ENCODE measurements at regions not wholly inside any gene's neighbourhood (a gene's known extent, or its start where the extent isn't known, plus 50 kb on each side); places are given as distances from the start of the nearest gene placed in this dataset.

DNA sequence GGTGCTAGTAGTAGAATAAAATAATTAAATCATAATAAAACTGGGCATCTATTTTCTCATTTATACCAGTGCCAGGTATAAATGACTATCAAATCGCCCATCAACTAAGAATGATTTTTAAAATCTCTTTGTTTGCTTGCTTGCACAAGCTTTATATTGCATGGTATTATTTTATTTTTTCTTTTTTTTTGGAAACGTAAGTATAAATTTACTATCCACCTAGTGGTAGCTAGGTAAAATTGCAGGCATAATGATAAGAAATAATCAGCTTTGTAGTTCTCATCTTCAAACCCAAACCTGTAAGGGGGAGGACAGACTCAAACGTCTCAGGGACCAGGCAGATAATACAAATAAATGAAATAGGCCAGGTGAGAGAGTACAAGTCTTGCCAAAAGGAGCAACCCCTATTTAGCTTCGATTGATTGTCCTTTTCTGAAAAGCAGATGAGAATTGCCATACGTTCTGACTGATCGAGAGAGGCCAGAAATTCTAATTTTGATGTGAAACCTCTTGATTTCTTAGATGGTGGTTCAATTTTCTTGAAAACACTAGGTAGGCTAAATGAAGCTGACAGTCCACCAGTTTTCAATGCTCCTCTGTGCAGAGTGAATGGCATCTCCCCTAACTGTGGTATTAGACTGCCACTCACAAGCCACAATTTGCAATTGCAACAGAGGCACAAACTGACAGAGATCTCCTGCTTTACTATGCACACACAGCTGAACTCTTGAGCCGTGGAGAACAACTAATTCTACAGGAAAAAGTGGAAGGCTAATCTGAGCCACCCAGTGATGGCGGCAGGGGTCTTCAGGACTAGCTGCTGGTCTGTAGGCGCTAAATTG is 189.3 kb downstream of the DACT1 start:
- no peaks in the 10 kb centered on the region for H3K27me3 ChIP-seq (ENCODE audit: control insufficient read depth, insufficient read depth, low read length)
- H3K9me3 ChIP-seq (ENCODE audit: control insufficient read depth, insufficient read depth, low read depth, low read length) = peaks cover 9% of the 10 kb centered on the region
- H3K4me1 ChIP-seq (ENCODE audit: control insufficient read depth, insufficient read depth, low read length) = no peaks in the 10 kb centered on the region
- H3K9ac ChIP-seq (ENCODE audit: low read length) = no peak overlapping the region
- no peak overlapping the region for H3K4me3 ChIP-seq (ENCODE audit: low read depth, low read length)
- no peak overlapping the region for H3K27ac ChIP-seq (ENCODE audit: low read depth, low read length)
- H3K36me3 ChIP-seq (ENCODE audit: control insufficient read depth, insufficient read depth, low read length) = no peaks in the 10 kb centered on the region

DNA sequence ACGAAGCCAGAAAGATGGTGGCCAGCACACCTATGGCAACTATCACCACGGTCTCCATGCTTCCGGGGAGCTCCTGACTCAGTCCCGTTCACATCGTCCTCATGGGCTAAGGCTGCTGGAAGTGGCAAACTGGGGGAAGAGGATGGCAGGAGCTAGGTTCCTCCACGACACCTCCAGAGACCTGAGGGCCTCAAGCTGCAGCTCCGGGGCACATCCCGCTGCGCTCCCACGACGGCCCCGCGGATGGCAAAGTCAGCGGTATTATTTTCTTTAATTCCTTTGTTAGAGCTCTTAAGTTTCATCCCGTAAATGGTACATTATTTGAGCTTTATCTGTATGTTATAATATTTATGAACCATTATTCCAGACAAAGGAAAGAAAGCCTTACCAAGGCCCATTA is 190.5 kb downstream of the DACT1 start:
- Histone ChIP-seq H3K4me3 (ENCODE audit: low read depth, low read length) (no peak overlapping the region), H3K27ac (ENCODE audit: low read depth, low read length) (no peak overlapping the region)

DNA sequence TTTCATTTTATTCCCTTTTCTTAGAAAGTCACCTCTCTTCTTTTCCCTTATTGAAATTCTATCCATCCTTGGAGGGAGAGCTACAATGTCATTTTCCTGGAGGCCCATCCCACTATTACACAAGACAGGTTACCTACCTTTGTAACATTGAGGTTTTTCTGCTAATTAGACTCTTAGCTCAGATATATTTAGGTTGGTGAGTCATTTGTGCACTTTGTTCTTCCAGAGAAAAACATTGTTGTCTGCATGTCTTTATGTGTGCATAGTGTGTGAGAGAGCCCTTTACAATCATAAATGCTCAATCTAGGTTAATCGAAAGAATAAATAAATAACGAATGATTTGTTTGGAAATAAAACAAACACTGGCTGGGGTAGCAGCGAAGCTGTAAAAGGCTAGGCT is 191.8 kb downstream of the DACT1 start:
- H3K36me3 ChIP-seq (ENCODE audit: control insufficient read depth, insufficient read depth, low read length) = no peaks in the 10 kb centered on the region
- no peak overlapping the region for H3K9ac ChIP-seq (ENCODE audit: low read length)
- no peaks in the 10 kb centered on the region for H3K4me1 ChIP-seq (ENCODE audit: control insufficient read depth, insufficient read depth, low read length)
- no peak overlapping the region for H3K4me3 ChIP-seq (ENCODE audit: low read depth, low read length)
- peaks cover 17% of the 10 kb centered on the region for H3K9me3 ChIP-seq (ENCODE audit: control insufficient read depth, insufficient read depth, low read depth, low read length)
- H3K27ac ChIP-seq (ENCODE audit: low read depth, low read length) = no peak overlapping the region
- H3K27me3 ChIP-seq (ENCODE audit: control insufficient read depth, insufficient read depth, low read length) = no peaks in the 10 kb centered on the region

More for the DNA sequence above, 190.5 kb downstream of the DACT1 start:
- Histone ChIP-seq H3K9me3 (ENCODE audit: control insufficient read depth, insufficient read depth, low read depth, low read length) (peaks cover 10% of the 10 kb centered on the region), H3K9ac (ENCODE audit: low read length) (no peak overlapping the region), H3K36me3 (ENCODE audit: control insufficient read depth, insufficient read depth, low read length) (no peaks in the 10 kb centered on the region), H3K4me1 (ENCODE audit: control insufficient read depth, insufficient read depth, low read length) (no peaks in the 10 kb centered on the region), H3K27me3 (ENCODE audit: control insufficient read depth, insufficient read depth, low read length) (no peaks in the 10 kb centered on the region)

DNA sequence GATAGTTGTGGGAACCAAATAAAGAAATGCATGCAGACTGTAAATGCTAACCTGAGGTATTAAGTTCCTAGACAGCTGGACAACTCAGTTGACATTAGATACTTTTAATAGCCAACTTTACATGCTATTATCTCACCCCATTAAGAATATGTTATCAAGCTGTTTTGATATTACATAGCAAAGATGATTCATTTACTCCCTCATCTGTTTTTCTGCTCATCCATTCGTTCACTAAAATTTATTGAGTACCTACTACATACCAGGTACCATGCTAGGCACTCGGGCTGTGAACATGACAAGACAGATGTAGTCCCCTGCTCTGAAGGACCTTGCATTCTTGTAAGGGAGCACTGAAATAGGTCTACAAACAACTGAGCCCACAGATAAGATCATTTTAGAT is 192.4 kb downstream of the DACT1 start:
- Histone ChIP-seq H3K27ac (ENCODE audit: low read depth, low read length) (no peak overlapping the region), H3K9ac (ENCODE audit: low read length) (no peak overlapping the region), H3K27me3 (ENCODE audit: control insufficient read depth, insufficient read depth, low read length) (no peaks in the 10 kb centered on the region), H3K9me3 (ENCODE audit: control insufficient read depth, insufficient read depth, low read depth, low read length) (peaks cover 17% of the 10 kb centered on the region), H3K36me3 (ENCODE audit: control insufficient read depth, insufficient read depth, low read length) (no peaks in the 10 kb centered on the region), H3K4me3 (ENCODE audit: low read depth, low read length) (no peak overlapping the region), H3K4me1 (ENCODE audit: control insufficient read depth, insufficient read depth, low read length) (no peaks in the 10 kb centered on the region)

DNA sequence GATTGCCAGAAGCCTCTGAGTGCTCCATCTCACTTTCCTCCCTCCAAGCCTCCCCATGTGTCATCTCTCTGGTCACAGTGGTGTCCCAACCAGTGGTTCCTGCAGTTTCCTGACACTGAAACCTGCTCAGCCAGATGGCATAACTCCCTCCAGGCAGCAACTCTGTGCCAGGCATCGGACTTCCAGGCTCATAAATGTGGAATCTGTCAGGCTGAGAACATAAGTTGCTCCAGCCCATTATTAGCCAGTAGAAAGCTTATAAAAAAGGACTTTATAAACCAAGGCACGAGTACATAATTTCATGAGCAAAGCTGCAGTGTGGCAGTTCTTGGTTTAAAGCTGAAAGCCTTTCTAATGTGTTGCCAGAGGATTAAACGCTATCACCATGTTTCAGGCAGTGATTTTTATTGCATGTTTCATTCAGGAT is 194.3 kb downstream of the DACT1 start:
- Histone ChIP-seq H3K4me3 (ENCODE audit: low read depth, low read length) (no peak overlapping the region), H3K27ac (ENCODE audit: low read depth, low read length) (no peak overlapping the region), H3K27me3 (ENCODE audit: control insufficient read depth, insufficient read depth, low read length) (no peaks in the 10 kb centered on the region), H3K36me3 (ENCODE audit: control insufficient read depth, insufficient read depth, low read length) (no peaks in the 10 kb centered on the region), H3K9ac (ENCODE audit: low read length) (no peak overlapping the region), H3K9me3 (ENCODE audit: control insufficient read depth, insufficient read depth, low read depth, low read length) (peaks cover 13% of the 10 kb centered on the region), H3K4me1 (ENCODE audit: control insufficient read depth, insufficient read depth, low read length) (no peaks in the 10 kb centered on the region)

DNA sequence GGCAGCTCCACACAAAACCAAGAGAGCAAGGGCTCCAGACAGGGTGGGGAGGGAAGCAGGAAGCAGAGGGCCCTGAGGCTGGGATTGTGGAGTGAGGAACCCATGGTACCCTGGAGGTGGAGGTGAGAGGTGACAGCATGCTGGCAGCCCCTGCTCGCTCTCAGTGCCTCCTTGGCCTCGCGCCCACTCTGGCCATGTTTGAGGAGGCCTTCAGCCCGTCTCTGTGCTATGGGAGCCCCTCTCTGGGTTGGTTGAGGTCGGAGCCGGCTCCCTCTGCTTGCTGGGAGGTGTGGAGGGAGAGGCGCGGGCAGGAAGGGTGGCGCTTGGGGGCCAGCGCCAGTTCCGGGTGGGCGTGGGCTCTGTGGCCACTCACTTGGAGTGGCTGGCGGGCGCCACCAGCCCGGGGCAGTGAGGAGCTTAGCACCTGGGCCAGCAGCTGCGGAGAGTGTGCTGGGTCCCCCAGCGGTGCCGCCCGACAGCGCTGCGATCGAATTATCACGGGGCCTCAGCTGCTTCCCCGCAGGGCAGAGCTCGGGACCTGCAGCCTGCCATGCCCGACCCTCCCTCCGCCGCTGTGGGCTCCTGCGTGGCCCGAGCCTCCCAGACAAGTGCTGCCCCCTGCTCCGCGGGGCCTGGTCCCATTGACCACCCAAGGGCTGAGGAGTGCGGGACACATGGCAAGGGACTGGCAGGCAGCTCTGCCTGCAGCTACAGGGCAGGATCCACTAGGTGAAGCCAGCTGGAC is 196.0 kb downstream of the DACT1 start:
- no peak overlapping the region for H3K27ac ChIP-seq (ENCODE audit: low read depth, low read length)
- H3K9me3 ChIP-seq (ENCODE audit: control insufficient read depth, insufficient read depth, low read depth, low read length) = peaks cover 9% of the 10 kb centered on the region
- no peaks in the 10 kb centered on the region for H3K4me1 ChIP-seq (ENCODE audit: control insufficient read depth, insufficient read depth, low read length)
- no peak overlapping the region for H3K4me3 ChIP-seq (ENCODE audit: low read depth, low read length)
- no peaks in the 10 kb centered on the region for H3K27me3 ChIP-seq (ENCODE audit: control insufficient read depth, insufficient read depth, low read length)
- no peaks in the 10 kb centered on the region for H3K36me3 ChIP-seq (ENCODE audit: control insufficient read depth, insufficient read depth, low read length)
- no peak overlapping the region for H3K9ac ChIP-seq (ENCODE audit: low read length)

DNA sequence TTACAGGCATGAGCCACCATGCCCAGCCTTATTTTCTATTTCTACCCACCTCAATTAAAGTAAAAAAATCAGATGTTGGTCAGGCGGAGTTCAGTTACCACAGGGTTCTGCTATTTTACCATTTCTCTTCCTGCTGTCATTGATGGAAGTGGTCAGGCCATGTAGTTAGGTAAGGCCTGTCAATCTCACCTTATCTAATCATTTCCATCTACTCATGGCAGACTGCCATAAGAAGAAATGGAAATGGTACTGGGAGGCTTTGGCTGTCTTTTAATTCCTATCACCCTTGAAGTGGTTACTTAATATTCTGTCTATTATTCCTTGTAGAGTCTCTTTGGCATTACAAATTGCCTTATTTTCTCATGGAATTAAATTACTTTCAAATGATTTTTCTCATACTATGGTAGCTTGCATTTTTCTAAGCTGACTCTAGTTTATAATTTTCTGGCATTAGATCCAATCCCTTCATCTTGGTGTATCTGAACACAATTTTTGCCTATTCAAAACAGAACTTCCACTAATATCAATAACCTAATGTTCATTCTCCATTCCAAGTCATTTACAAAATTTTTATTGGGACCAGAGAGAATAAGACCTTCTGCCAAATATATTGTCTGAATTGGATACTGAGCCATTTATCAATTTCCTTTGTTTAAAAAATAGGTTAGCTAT is 198.7 kb downstream of the DACT1 start:
- peaks cover 6% of the 10 kb centered on the region; the same call in 1 of the 2 replicates for H3K4me1 ChIP-seq (ENCODE audit: control insufficient read depth, insufficient read depth, low read length)

DNA sequence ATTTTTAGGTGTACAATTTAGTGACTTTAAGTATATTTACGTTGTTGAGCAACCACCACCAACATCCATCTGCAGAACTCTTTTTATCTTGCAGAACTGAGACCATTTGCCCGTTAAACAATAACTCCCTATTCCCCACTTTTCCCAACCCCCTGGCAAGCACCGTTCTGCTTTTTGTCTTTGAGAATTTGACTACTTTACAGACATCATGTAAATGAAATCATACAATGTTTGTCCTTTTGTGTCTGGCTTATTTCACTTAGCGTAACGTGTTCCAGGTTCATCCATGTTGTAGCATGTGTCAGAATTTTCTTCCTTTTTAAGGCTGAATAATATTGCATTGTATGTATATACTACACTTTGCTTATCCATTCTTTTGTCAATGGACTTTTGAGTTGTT is 201.5 kb downstream of the DACT1 start:
- H3K27me3 ChIP-seq (ENCODE audit: control insufficient read depth, insufficient read depth, low read length) = no peaks in the 10 kb centered on the region
- H3K27ac ChIP-seq (ENCODE audit: low read depth, low read length) = no peak overlapping the region
- H3K4me3 ChIP-seq (ENCODE audit: low read depth, low read length) = no peak overlapping the region
- no peak overlapping the region for H3K9ac ChIP-seq (ENCODE audit: low read length)
- H3K4me1 ChIP-seq (ENCODE audit: control insufficient read depth, insufficient read depth, low read length) = peaks cover 6% of the 10 kb centered on the region; the same call in 1 of the 2 replicates
- no peaks in the 10 kb centered on the region for H3K36me3 ChIP-seq (ENCODE audit: control insufficient read depth, insufficient read depth, low read length)
- peaks cover 1% of the 10 kb centered on the region; the same call in 1 of the 2 replicates for H3K9me3 ChIP-seq (ENCODE audit: control insufficient read depth, insufficient read depth, low read depth, low read length)

More for the DNA sequence above, 198.7 kb downstream of the DACT1 start:
- Histone ChIP-seq H3K4me3 (ENCODE audit: low read depth, low read length) (no peak overlapping the region), H3K9me3 (ENCODE audit: control insufficient read depth, insufficient read depth, low read depth, low read length) (peaks cover 9% of the 10 kb centered on the region), H3K27ac (ENCODE audit: low read depth, low read length) (no peak overlapping the region), H3K27me3 (ENCODE audit: control insufficient read depth, insufficient read depth, low read length) (no peaks in the 10 kb centered on the region), H3K9ac (ENCODE audit: low read length) (no peak overlapping the region), H3K36me3 (ENCODE audit: control insufficient read depth, insufficient read depth, low read length) (no peaks in the 10 kb centered on the region)

DNA sequence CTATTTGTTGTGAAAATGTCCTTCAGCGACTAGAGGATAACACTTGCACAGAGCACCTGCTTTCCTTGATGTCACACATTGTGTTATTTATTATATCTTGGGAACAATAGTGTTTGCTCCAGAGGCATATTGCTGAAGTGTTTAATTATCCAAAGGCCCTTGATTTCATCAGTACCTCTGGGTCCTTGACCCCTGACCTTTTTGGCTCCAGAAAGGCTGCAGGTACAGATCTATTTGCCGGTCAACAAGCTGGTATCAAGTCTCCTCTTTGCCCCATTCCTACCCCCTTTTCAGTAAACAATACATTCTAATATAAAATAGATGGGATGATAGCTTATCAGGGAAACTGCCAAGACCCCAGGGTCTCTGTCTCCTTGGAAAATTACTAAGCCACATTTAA is 206.8 kb downstream of the DACT1 start:
- Histone ChIP-seq H3K27me3 (ENCODE audit: control insufficient read depth, insufficient read depth, low read length) (no peaks in the 10 kb centered on the region), H3K36me3 (ENCODE audit: control insufficient read depth, insufficient read depth, low read length) (no peaks in the 10 kb centered on the region), H3K4me3 (ENCODE audit: low read depth, low read length) (no peak overlapping the region)

DNA sequence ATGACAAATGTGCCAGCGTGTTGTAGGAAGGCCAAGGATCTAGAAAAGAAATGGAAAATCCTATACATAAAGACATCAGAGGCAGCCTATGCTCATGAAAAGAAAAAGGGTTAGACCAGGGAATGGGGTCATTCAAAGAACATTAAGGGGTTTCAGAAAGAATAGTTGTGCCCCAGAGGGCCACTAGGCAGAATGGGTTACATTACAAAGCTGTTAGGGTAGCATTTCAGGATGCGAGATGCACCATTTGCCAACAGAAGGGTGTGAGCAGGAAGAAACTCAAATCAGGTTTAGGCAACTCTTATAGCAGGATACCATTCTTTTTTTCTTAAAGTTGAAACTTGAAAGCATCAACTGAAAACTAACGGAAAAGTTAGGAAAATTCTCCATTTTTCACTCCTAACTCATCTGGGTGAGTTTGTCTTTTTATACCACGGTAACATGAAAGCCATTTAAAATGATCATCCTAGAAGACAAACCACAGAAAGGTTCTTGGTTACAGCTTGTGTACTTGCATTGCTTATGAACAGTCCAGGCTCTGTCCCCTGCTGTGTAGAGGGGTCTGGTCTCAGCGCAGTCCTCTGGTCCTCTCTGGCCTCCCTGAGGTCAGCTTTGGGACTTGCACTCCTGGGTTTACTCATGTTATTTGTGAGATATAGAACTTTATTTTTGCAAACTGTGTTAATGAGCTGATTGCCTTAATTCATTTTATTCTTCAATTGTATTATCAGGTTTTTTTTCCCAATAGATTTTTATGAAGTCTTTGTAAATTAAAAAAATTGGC is 209.1 kb downstream of the DACT1 start:
- H3K27me3 ChIP-seq (ENCODE audit: control insufficient read depth, insufficient read depth, low read length) = no peaks in the 10 kb centered on the region
- peaks cover 6% of the 10 kb centered on the region for H3K4me1 ChIP-seq (ENCODE audit: control insufficient read depth, insufficient read depth, low read length)
- no peaks in the 10 kb centered on the region for H3K36me3 ChIP-seq (ENCODE audit: control insufficient read depth, insufficient read depth, low read length)
- no peak overlapping the region for H3K9ac ChIP-seq (ENCODE audit: low read length)
- no peak overlapping the region for H3K4me3 ChIP-seq (ENCODE audit: low read depth, low read length)
- H3K27ac ChIP-seq (ENCODE audit: low read depth, low read length) = no peak overlapping the region
- H3K9me3 ChIP-seq (ENCODE audit: control insufficient read depth, insufficient read depth, low read depth, low read length) = no peaks in the 10 kb centered on the region

More for the DNA sequence above, 206.8 kb downstream of the DACT1 start:
- Histone ChIP-seq H3K9me3 (ENCODE audit: control insufficient read depth, insufficient read depth, low read depth, low read length) (no peaks in the 10 kb centered on the region), H3K27ac (ENCODE audit: low read depth, low read length) (no peak overlapping the region), H3K9ac (ENCODE audit: low read length) (no peak overlapping the region), H3K4me1 (ENCODE audit: control insufficient read depth, insufficient read depth, low read length) (peaks cover 12% of the 10 kb centered on the region)
